C4-2B (cell line): ENCODE measurements at regions not wholly inside any gene's neighbourhood (a gene's known extent, or its start where the extent isn't known, plus 50 kb on each side); places are given as distances from the start of the nearest gene placed in this dataset.

Source experiments
- CTCF ChIP-seq: fragments of 450-650 bp; conservative IDR thresholded peaks from 2 replicates; pipeline ENCODE4 v1.5.1; 2017; ENCODE audit warnings: mild to moderate bottlenecking
- ZFX ChIP-seq: fragments of 450-650 bp; IDR thresholded peaks from 2 replicates; pipeline ENCODE4 v1.6.1; 2017

- no peak for TF ChIP-seq CTCF
- no peak for TF ChIP-seq ZFX
Observed at GRCh38 chr11:96481771-96482170, 92.0 kb downstream of the JRKL start.
